ENCODE measurements at regions not wholly inside any gene's neighbourhood (a gene's known extent, or its start where the extent isn't known, plus 50 kb on each side); places are given as distances from the start of the nearest gene placed in this dataset.

- Histone ChIP-seq H3K27ac (ENCODE audit: low read depth in 1 of 2, low read length in 2 of 2) (no peak overlapping the region), H3K4me1 (ENCODE audit: control insufficient read depth in 1 of 2, insufficient read depth in 2 of 2, low read length in 2 of 2) (no peaks in the 10 kb centered on the region), H3K9me3 (ENCODE audit: control insufficient read depth, low read length) (no peaks in the 10 kb centered on the region), H3K4me3 (ENCODE audit: low read length in 2 of 2) (no peak overlapping the region), H3K36me3 (ENCODE audit: control insufficient read depth in 1 of 2, insufficient read depth in 2 of 2, low read length in 1 of 2) (no peaks in the 10 kb centered on the region), H3K27me3 (ENCODE audit: control insufficient read depth in 1 of 2, insufficient read depth in 2 of 2, low read length in 1 of 2) (no peaks in the 10 kb centered on the region)
- intact Hi-C loops (cut with DNase I), result no loop called here
- WGBS, 2 donors, result 78 to 85% methylated on average over 5 of the region's 5 CpGs
- DNase-seq (peak in 1 of 2 donors; percentile 83), ATAC-seq (ENCODE audit: low FRiP score) (no peak)
Measured at GRCh38 chr9:89993678-89994630, 389.1 kb downstream of the GADD45G start.

GRCh38 chr9:89994988-89995613, 390.3 kb downstream of the GADD45G start:
- Histone ChIP-seq H3K27ac (ENCODE audit: low read depth in 1 of 2, low read length in 2 of 2) (no peak overlapping the region), H3K36me3 (ENCODE audit: control insufficient read depth in 1 of 2, insufficient read depth in 2 of 2, low read length in 1 of 2) (no peaks in the 10 kb centered on the region), H3K4me1 (ENCODE audit: control insufficient read depth in 1 of 2, insufficient read depth in 2 of 2, low read length in 2 of 2) (peaks cover 0 to 4% of the 10 kb centered on the region in 2 donors), H3K4me3 (ENCODE audit: low read length in 2 of 2) (no peak overlapping the region), H3K9me3 (ENCODE audit: control insufficient read depth, low read length) (no peaks in the 10 kb centered on the region), H3K27me3 (ENCODE audit: control insufficient read depth in 1 of 2, insufficient read depth in 2 of 2, low read length in 1 of 2) (no peaks in the 10 kb centered on the region)
- intact Hi-C loops (cut with DNase I), result no loop called here
- WGBS, 2 donors, result 92 to 93% methylated on average over 19 of the region's 19 CpGs
- no peak for DNase-seq
- ATAC-seq (ENCODE audit: low FRiP score), result no peak

GRCh38 chr9:89996116-89996515, 391.3 kb downstream of the GADD45G start:
- ATAC-seq (ENCODE audit: low FRiP score), result no peak
- WGBS, 2 donors, result 90 to 94% methylated on average over 5 of the region's 5 CpGs
- DNase-seq, result no peak
- no peak overlapping the region for H3K4me3 ChIP-seq (ENCODE audit: low read length in 2 of 2)
- H3K9me3 ChIP-seq (ENCODE audit: control insufficient read depth, low read length), result no peaks in the 10 kb centered on the region
- H3K4me1 ChIP-seq (ENCODE audit: control insufficient read depth in 1 of 2, insufficient read depth in 2 of 2, low read length in 2 of 2), result peaks cover 0 to 4% of the 10 kb centered on the region in 2 donors
- H3K27me3 ChIP-seq (ENCODE audit: control insufficient read depth in 1 of 2, insufficient read depth in 2 of 2, low read length in 1 of 2), result no peaks in the 10 kb centered on the region
- intact Hi-C loops (cut with DNase I), result no loop called here
- no peaks in the 10 kb centered on the region for H3K36me3 ChIP-seq (ENCODE audit: control insufficient read depth in 1 of 2, insufficient read depth in 2 of 2, low read length in 1 of 2)
- no peak overlapping the region for H3K27ac ChIP-seq (ENCODE audit: low read depth in 1 of 2, low read length in 2 of 2)

GRCh38 chr9:89996773-89997172, 392.0 kb downstream of the GADD45G start:
- no peak overlapping the region for H3K4me3 ChIP-seq (ENCODE audit: low read length in 2 of 2)
- no peaks in the 10 kb centered on the region for H3K36me3 ChIP-seq (ENCODE audit: control insufficient read depth in 1 of 2, insufficient read depth in 2 of 2, low read length in 1 of 2)
- H3K4me1 ChIP-seq (ENCODE audit: control insufficient read depth in 1 of 2, insufficient read depth in 2 of 2, low read length in 2 of 2), result peaks cover 0 to 4% of the 10 kb centered on the region in 2 donors
- H3K27ac ChIP-seq (ENCODE audit: low read depth in 1 of 2, low read length in 2 of 2), result no peak overlapping the region
- intact Hi-C loops (cut with DNase I), result no loop called here
- no peaks in the 10 kb centered on the region for H3K27me3 ChIP-seq (ENCODE audit: control insufficient read depth in 1 of 2, insufficient read depth in 2 of 2, low read length in 1 of 2)
- ATAC-seq (ENCODE audit: low FRiP score) (no peak), DNase-seq (no peak)
- H3K9me3 ChIP-seq (ENCODE audit: control insufficient read depth, low read length), result no peaks in the 10 kb centered on the region
- WGBS, 2 donors, result 96 to 97% methylated on average over 3 of the region's 3 CpGs

GRCh38 chr9:89998633-89999032, 393.8 kb downstream of the GADD45G start:
- intact Hi-C loops (cut with DNase I), result no loop called here
- no peak for DNase-seq
- Histone ChIP-seq H3K36me3 (ENCODE audit: control insufficient read depth in 1 of 2, insufficient read depth in 2 of 2, low read length in 1 of 2) (no peaks in the 10 kb centered on the region), H3K4me3 (ENCODE audit: low read length in 2 of 2) (no peak overlapping the region), H3K27ac (ENCODE audit: low read depth in 1 of 2, low read length in 2 of 2) (no peak overlapping the region), H3K27me3 (ENCODE audit: control insufficient read depth in 1 of 2, insufficient read depth in 2 of 2, low read length in 1 of 2) (no peaks in the 10 kb centered on the region), H3K4me1 (ENCODE audit: control insufficient read depth in 1 of 2, insufficient read depth in 2 of 2, low read length in 2 of 2) (peaks cover 8 to 10% of the 10 kb centered on the region in 2 donors), H3K9me3 (ENCODE audit: control insufficient read depth, low read length) (no peaks in the 10 kb centered on the region)
- WGBS, 2 donors, result 95 to 97% methylated on average over 3 of the region's 3 CpGs
- no peak for ATAC-seq (ENCODE audit: low FRiP score)

- Histone ChIP-seq H3K27me3 (ENCODE audit: control insufficient read depth in 1 of 2, insufficient read depth in 2 of 2, low read length in 1 of 2) (no peaks in the 10 kb centered on the region), H3K27ac (ENCODE audit: low read depth in 1 of 2, low read length in 2 of 2) (peak overlapping the region in 1 of 2 donors; percentile 83), H3K36me3 (ENCODE audit: control insufficient read depth in 1 of 2, insufficient read depth in 2 of 2, low read length in 1 of 2) (no peaks in the 10 kb centered on the region), H3K9me3 (ENCODE audit: control insufficient read depth, low read length) (no peaks in the 10 kb centered on the region), H3K4me1 (ENCODE audit: control insufficient read depth in 1 of 2, insufficient read depth in 2 of 2, low read length in 2 of 2) (peaks cover 8 to 10% of the 10 kb centered on the region in 2 donors), H3K4me3 (ENCODE audit: low read length in 2 of 2) (no peak overlapping the region)
- ATAC-seq (ENCODE audit: low FRiP score) (peak; percentile 19), DNase-seq (no peak)
- intact Hi-C loops (cut with DNase I), result no loop called here
- WGBS, 2 donors, result 51 to 61% methylated on average over 3 of the region's 3 CpGs
Measured at GRCh38 chr9:89999176-89999533, 394.3 kb downstream of the GADD45G start.

- DNase-seq (peak; percentile 87 to 89), ATAC-seq (ENCODE audit: low FRiP score) (peak; percentile 84)
- H3K27ac ChIP-seq (ENCODE audit: low read depth in 1 of 2, low read length in 2 of 2), result peak overlapping the region in 1 of 2 donors; percentile 83
- H3K4me3 ChIP-seq (ENCODE audit: low read length in 2 of 2), result no peak overlapping the region
- WGBS, 2 donors, result 14 to 17% methylated on average over 12 of the region's 12 CpGs
- intact Hi-C loops (cut with DNase I), result loop anchor here (5.0 to 10.0 kb wide), 3 partner anchors 57 to 1195 kb away; partner anchors contain the start of gene GADD45G (in 1 of the 2)
- H3K4me1 ChIP-seq (ENCODE audit: control insufficient read depth in 1 of 2, insufficient read depth in 2 of 2, low read length in 2 of 2), result peaks cover 8 to 10% of the 10 kb centered on the region in 2 donors
- H3K27me3 ChIP-seq (ENCODE audit: control insufficient read depth in 1 of 2, insufficient read depth in 2 of 2, low read length in 1 of 2), result no peaks in the 10 kb centered on the region
- H3K9me3 ChIP-seq (ENCODE audit: control insufficient read depth, low read length), result no peaks in the 10 kb centered on the region
- H3K36me3 ChIP-seq (ENCODE audit: control insufficient read depth in 1 of 2, insufficient read depth in 2 of 2, low read length in 1 of 2), result no peaks in the 10 kb centered on the region
Measured at GRCh38 chr9:89999534-90000370, 394.9 kb downstream of the GADD45G start.

- no peak for ATAC-seq (ENCODE audit: low FRiP score)
- no peaks in the 10 kb centered on the region for H3K27me3 ChIP-seq (ENCODE audit: control insufficient read depth in 1 of 2, insufficient read depth in 2 of 2, low read length in 1 of 2)
- no peak overlapping the region for H3K27ac ChIP-seq (ENCODE audit: low read depth in 1 of 2, low read length in 2 of 2)
- no peaks in the 10 kb centered on the region for H3K36me3 ChIP-seq (ENCODE audit: control insufficient read depth in 1 of 2, insufficient read depth in 2 of 2, low read length in 1 of 2)
- H3K9me3 ChIP-seq (ENCODE audit: control insufficient read depth, low read length), result peaks cover 3% of the 10 kb centered on the region
- no peak overlapping the region for H3K4me3 ChIP-seq (ENCODE audit: low read length in 2 of 2)
- no peak for DNase-seq
- H3K4me1 ChIP-seq (ENCODE audit: control insufficient read depth in 1 of 2, insufficient read depth in 2 of 2, low read length in 2 of 2), result peaks cover 8 to 10% of the 10 kb centered on the region in 2 donors
- intact Hi-C loops (cut with DNase I), result loop anchor here (5.0 to 10.0 kb wide), 3 partner anchors 59 to 1194 kb away; partner anchors contain the start of gene GADD45G (in 1 of the 2)
- 79 to 80% methylated on average over 7 of the region's 7 CpGs for WGBS, 2 donors
Measured at GRCh38 chr9:90000925-90001324, 396.1 kb downstream of the GADD45G start.
